Activated CD4-positive, alpha-beta T cell treated with anti-CD3 and anti-CD28 coated beads, Interleukin-2, Interleukin-4, amounts not matched to agents 100 ng/mL and 50 ng/mL, durations not matched to agents 16 hours and 8 hours (primary cell): ENCODE measurements at regions not wholly inside any gene's neighbourhood (a gene's known extent, or its start where the extent isn't known, plus 50 kb on each side); places are given as distances from the start of the nearest gene placed in this dataset.
A peak's percentile ranks its signal among the peaks of the same experiment; 100 is the strongest.
"Not testable (repeated sequence)": the region's sequence is repeated elsewhere in the genome, so short reads cannot be mapped to it uniquely, and the experiment has no call there.

ENCODE experiments used
- DNase-seq: peaks from one replicate; pipeline ENCODE4 v3.0.0-alpha.2; 2020; ENCODE audit warnings: low spot score

GRCh38 chr7:82701949-82702348, 258.4 kb upstream of the CACNA2D1 start:
- no peak for DNase-seq

GRCh38 chr7:82700741-82701140, 257.2 kb upstream of the CACNA2D1 start:
- DNase-seq, result no peak

- no peak for DNase-seq
These were observed 256.2 kb upstream of the CACNA2D1 start for GRCh38 chr7:82699773-82700186.

- DNase-seq, result no peak
These were observed 254.3 kb upstream of the CACNA2D1 start for GRCh38 chr7:82697897-82698296.

GRCh38 chr7:82696631-82697030, 253.1 kb upstream of the CACNA2D1 start:
- no peak for DNase-seq

- DNase-seq, result no peak
These were observed 250.4 kb upstream of the CACNA2D1 start for GRCh38 chr7:82694022-82694421.

GRCh38 chr7:82690929-82691328, 247.4 kb upstream of the CACNA2D1 start:
- DNase-seq, result no peak

GRCh38 chr7:82685214-82685613, 241.6 kb upstream of the CACNA2D1 start:
- no peak for DNase-seq

- DNase-seq, result no peak
These were observed 235.1 kb upstream of the CACNA2D1 start for GRCh38 chr7:82678716-82679115.

- no peak for DNase-seq
These were observed 234.7 kb upstream of the CACNA2D1 start for GRCh38 chr7:82678259-82678658.

- DNase-seq, result peak; percentile 43
These were observed 233.9 kb upstream of the CACNA2D1 start for GRCh38 chr7:82677493-82677892.

- DNase-seq, result no peak
These were observed 233.3 kb upstream of the CACNA2D1 start for GRCh38 chr7:82676777-82677463.

GRCh38 chr7:82675396-82675795, 231.8 kb upstream of the CACNA2D1 start:
- DNase-seq, result no peak

GRCh38 chr7:82674268-82674667, 230.7 kb upstream of the CACNA2D1 start:
- DNase-seq, result no peak

GRCh38 chr7:82672078-82672477, 228.5 kb upstream of the CACNA2D1 start:
- no peak for DNase-seq

- DNase-seq, result no peak
These were observed 225.6 kb upstream of the CACNA2D1 start for GRCh38 chr7:82669141-82669540.

- DNase-seq, result no peak
These were observed 225.1 kb upstream of the CACNA2D1 start for GRCh38 chr7:82668676-82669075.

- DNase-seq, result no peak
These were observed 222.5 kb upstream of the CACNA2D1 start for GRCh38 chr7:82665966-82666507.

- DNase-seq, result no peak
These were observed 212.4 kb upstream of the CACNA2D1 start for GRCh38 chr7:82655965-82656364.

GRCh38 chr7:82650095-82650494, 206.5 kb upstream of the CACNA2D1 start:
- not testable (repeated sequence) for DNase-seq

GRCh38 chr7:82633592-82633991, 190.0 kb upstream of the CACNA2D1 start:
- DNase-seq, result no peak

- DNase-seq, result no peak
These were observed 188.4 kb upstream of the CACNA2D1 start for GRCh38 chr7:82631998-82632397.

- DNase-seq, result no peak
These were observed 186.0 kb upstream of the CACNA2D1 start for GRCh38 chr7:82629583-82629982.

GRCh38 chr7:82625377-82625776, 181.8 kb upstream of the CACNA2D1 start:
- no peak for DNase-seq
